Coronary artery (tissue), 2 donors: ENCODE measurements at regions not wholly inside any gene's neighbourhood (a gene's known extent, or its start where the extent isn't known, plus 50 kb on each side); places are given as distances from the start of the nearest gene placed in this dataset.

ENCODE experiments used
- DNase-seq: peaks from one replicate; pipeline ENCODE4 v3.0.0-alpha.2; 2017; ENCODE audit warnings: low spot score
- H3K27ac ChIP-seq, 2 donors: fragments of 200-600 bp; sonication (generic); one replicate each; pipeline ENCODE4 v1.5.1; 2016 to 2019
- H3K4me3 ChIP-seq: fragments of 200-600 bp; sonication (generic); 2 replicates; pipeline ENCODE4 v1.5.1; 2016; ENCODE audit warnings: mild to moderate bottlenecking, moderate library complexity
- CTCF ChIP-seq: fragments of 200-600 bp; sonication (generic); IDR thresholded peaks from one replicate; pipeline ENCODE4 v1.5.1; 2019; ENCODE audit warnings: antibody characterized with exemption

- Histone ChIP-seq H3K27ac (no peak overlapping the region), H3K4me3 (no peak overlapping the region)
- no peak for TF ChIP-seq CTCF
- DNase-seq: no peak
These were observed 740.3 kb upstream of the FRG1 start for GRCh38 chr4:189200353-189200752.

GRCh38 chr4:189202182-189202868 is 738.3 kb upstream of the FRG1 start:
- TF ChIP-seq CTCF: peak; percentile 63
- no peak for DNase-seq
- H3K4me3 ChIP-seq: peak overlapping the region; percentile 48
- no peak overlapping the region for H3K27ac ChIP-seq

GRCh38 chr4:189202869-189203271 is 737.8 kb upstream of the FRG1 start:
- no peak for TF ChIP-seq CTCF
- peak overlapping the region; percentile 48 for H3K4me3 ChIP-seq
- H3K27ac ChIP-seq: no peak overlapping the region
- no peak for DNase-seq

- no peak for TF ChIP-seq CTCF
- Histone ChIP-seq H3K4me3 (no peak overlapping the region), H3K27ac (no peak overlapping the region)
- no peak for DNase-seq
These were observed 736.1 kb upstream of the FRG1 start for GRCh38 chr4:189204616-189205015.

- H3K27ac ChIP-seq: no peak overlapping the region
- DNase-seq: no peak
- no peak for TF ChIP-seq CTCF
- no peak overlapping the region for H3K4me3 ChIP-seq
These were observed 733.7 kb upstream of the FRG1 start for GRCh38 chr4:189206953-189207352.

- DNase-seq: no peak
- no peak for TF ChIP-seq CTCF
- Histone ChIP-seq H3K4me3 (no peak overlapping the region), H3K27ac (no peak overlapping the region)
These were observed 732.8 kb upstream of the FRG1 start for GRCh38 chr4:189207872-189208271.

GRCh38 chr4:189215574-189215973 is 725.1 kb upstream of the FRG1 start:
- TF ChIP-seq CTCF: no peak
- H3K4me3 ChIP-seq: no peak overlapping the region
- no peak overlapping the region for H3K27ac ChIP-seq
- DNase-seq: no peak
